H1 (cell line): ENCODE measurements at regions not wholly inside any gene's neighbourhood (a gene's known extent, or its start where the extent isn't known, plus 50 kb on each side); places are given as distances from the start of the nearest gene placed in this dataset.

Experiments used
- ASH2L ChIP-seq: fragments of 200-600, 300-600 bp; sonication (generic); IDR thresholded peaks from one replicate; pipeline ENCODE4 v1.7.1; 2017; ENCODE audit warnings: low read length
- CBX5 ChIP-seq: fragments of 300-800, 300-1000 bp; sonication (generic); IDR thresholded peaks from 2 replicates; pipeline ENCODE4 v1.7.1; 2016; ENCODE audit warnings: antibody characterized with exemption, low read length, low read depth
- CHD1 ChIP-seq: IDR thresholded peaks from 2 replicates; pipeline ENCODE4 v1.6.1; 2012; ENCODE audit warnings: low read depth, low read length, improper control_type of control experiment
- GABPA ChIP-seq: IDR thresholded peaks from 2 replicates; pipeline ENCODE4 v1.6.1; 2011; ENCODE audit warnings: mild to moderate bottlenecking, low read length, moderate library complexity, borderline replicate concordance; ENCODE audit not compliant: insufficient read depth
- JUND ChIP-seq: IDR thresholded peaks from 2 replicates; pipeline ENCODE4 v1.6.1; 2011; ENCODE audit warnings: mild to moderate bottlenecking, improper control_type of control experiment, low read length
- RFX5 ChIP-seq: IDR thresholded peaks from 2 replicates; pipeline ENCODE4 v1.6.1; 2011; ENCODE audit warnings: low read depth, low read length, improper control_type of control experiment, borderline replicate concordance
- RXRA ChIP-seq: IDR thresholded peaks from 2 replicates; pipeline ENCODE4 v1.6.1; 2011; ENCODE audit warnings: low read depth, mild to moderate bottlenecking, low read length, moderate library complexity; ENCODE audit not compliant: insufficient read depth
- SIN3A ChIP-seq, 2 experiments: IDR thresholded peaks in 1 of 2; conservative IDR thresholded peaks in 1 of 2; 2 replicates each; pipeline ENCODE4 v1.6.1; 2011 to 2012; ENCODE audit warnings: low read length in 2 of 2, improper control_type of control experiment in 1 of 2, low read depth in 1 of 2, mild to moderate bottlenecking in 1 of 2
- SRF ChIP-seq: IDR thresholded peaks from 2 replicates; pipeline ENCODE4 v1.6.1; 2011; ENCODE audit warnings: mild to moderate bottlenecking, low read depth, low read length, moderate library complexity
- YY1 ChIP-seq: IDR thresholded peaks from 2 replicates; pipeline ENCODE4 v1.6.1; 2011; ENCODE audit warnings: low read depth, mild to moderate bottlenecking, low read length
- TF ChIP-seq, protein P1 (sequence below): fragments of 300-600 bp; sonication (generic); IDR thresholded peaks from 2 replicates; pipeline ENCODE4 v1.7.1; 2012; ENCODE audit warnings: low read length, moderate library complexity, mild to moderate bottlenecking, inconsistent platforms; ENCODE audit not compliant: insufficient replicate concordance

DNA sequence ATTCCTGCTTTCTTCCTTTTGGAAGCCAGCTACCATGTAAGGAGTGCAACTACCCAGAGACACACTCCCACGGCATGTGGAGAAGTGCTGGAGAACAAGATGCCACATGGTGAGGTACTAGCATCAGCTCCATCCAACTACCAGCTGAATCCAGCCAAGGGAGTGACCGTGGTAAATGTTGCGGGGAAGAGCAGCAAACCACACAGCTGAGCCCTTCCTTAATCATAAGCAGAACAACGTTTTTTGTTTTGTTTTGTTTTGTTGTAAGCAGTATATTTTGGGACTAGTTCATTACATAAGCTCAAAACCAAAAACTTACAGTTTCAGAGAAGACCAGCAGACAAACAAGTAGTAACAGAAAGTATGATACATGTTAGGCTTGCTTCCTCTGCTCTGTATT is 212.6 kb upstream of the ATP10A start (continued):
- TF ChIP-seq, protein P1, sequence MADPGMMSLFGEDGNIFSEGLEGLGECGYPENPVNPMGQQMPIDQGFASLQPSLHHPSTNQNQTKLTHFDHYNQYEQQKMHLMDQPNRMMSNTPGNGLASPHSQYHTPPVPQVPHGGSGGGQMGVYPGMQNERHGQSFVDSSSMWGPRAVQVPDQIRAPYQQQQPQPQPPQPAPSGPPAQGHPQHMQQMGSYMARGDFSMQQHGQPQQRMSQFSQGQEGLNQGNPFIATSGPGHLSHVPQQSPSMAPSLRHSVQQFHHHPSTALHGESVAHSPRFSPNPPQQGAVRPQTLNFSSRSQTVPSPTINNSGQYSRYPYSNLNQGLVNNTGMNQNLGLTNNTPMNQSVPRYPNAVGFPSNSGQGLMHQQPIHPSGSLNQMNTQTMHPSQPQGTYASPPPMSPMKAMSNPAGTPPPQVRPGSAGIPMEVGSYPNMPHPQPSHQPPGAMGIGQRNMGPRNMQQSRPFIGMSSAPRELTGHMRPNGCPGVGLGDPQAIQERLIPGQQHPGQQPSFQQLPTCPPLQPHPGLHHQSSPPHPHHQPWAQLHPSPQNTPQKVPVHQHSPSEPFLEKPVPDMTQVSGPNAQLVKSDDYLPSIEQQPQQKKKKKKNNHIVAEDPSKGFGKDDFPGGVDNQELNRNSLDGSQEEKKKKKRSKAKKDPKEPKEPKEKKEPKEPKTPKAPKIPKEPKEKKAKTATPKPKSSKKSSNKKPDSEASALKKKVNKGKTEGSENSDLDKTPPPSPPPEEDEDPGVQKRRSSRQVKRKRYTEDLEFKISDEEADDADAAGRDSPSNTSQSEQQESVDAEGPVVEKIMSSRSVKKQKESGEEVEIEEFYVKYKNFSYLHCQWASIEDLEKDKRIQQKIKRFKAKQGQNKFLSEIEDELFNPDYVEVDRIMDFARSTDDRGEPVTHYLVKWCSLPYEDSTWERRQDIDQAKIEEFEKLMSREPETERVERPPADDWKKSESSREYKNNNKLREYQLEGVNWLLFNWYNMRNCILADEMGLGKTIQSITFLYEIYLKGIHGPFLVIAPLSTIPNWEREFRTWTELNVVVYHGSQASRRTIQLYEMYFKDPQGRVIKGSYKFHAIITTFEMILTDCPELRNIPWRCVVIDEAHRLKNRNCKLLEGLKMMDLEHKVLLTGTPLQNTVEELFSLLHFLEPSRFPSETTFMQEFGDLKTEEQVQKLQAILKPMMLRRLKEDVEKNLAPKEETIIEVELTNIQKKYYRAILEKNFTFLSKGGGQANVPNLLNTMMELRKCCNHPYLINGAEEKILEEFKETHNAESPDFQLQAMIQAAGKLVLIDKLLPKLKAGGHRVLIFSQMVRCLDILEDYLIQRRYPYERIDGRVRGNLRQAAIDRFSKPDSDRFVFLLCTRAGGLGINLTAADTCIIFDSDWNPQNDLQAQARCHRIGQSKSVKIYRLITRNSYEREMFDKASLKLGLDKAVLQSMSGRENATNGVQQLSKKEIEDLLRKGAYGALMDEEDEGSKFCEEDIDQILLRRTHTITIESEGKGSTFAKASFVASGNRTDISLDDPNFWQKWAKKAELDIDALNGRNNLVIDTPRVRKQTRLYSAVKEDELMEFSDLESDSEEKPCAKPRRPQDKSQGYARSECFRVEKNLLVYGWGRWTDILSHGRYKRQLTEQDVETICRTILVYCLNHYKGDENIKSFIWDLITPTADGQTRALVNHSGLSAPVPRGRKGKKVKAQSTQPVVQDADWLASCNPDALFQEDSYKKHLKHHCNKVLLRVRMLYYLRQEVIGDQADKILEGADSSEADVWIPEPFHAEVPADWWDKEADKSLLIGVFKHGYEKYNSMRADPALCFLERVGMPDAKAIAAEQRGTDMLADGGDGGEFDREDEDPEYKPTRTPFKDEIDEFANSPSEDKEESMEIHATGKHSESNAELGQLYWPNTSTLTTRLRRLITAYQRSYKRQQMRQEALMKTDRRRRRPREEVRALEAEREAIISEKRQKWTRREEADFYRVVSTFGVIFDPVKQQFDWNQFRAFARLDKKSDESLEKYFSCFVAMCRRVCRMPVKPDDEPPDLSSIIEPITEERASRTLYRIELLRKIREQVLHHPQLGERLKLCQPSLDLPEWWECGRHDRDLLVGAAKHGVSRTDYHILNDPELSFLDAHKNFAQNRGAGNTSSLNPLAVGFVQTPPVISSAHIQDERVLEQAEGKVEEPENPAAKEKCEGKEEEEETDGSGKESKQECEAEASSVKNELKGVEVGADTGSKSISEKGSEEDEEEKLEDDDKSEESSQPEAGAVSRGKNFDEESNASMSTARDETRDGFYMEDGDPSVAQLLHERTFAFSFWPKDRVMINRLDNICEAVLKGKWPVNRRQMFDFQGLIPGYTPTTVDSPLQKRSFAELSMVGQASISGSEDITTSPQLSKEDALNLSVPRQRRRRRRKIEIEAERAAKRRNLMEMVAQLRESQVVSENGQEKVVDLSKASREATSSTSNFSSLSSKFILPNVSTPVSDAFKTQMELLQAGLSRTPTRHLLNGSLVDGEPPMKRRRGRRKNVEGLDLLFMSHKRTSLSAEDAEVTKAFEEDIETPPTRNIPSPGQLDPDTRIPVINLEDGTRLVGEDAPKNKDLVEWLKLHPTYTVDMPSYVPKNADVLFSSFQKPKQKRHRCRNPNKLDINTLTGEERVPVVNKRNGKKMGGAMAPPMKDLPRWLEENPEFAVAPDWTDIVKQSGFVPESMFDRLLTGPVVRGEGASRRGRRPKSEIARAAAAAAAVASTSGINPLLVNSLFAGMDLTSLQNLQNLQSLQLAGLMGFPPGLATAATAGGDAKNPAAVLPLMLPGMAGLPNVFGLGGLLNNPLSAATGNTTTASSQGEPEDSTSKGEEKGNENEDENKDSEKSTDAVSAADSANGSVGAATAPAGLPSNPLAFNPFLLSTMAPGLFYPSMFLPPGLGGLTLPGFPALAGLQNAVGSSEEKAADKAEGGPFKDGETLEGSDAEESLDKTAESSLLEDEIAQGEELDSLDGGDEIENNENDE, result no peak
- TF ChIP-seq CHD1 (no peak), SIN3A (conservative IDR thresholded peaks at IDR 0.05 in 1 of 2, IDR thresholded peaks at IDR 0.05 in 1 of 2; ENCODE audit: low read depth in 1 of 2, low read length in 2 of 2) (no peak), RXRA (no peak), YY1 (no peak), CBX5 (no peak), RFX5 (no peak), JUND (no peak), GABPA (no peak), SRF (no peak), ASH2L (no peak)
- TF ChIP-seq, all 59 proteins: peak for 0
